ENCODE measurements at regions not wholly inside any gene's neighbourhood (a gene's known extent, or its start where the extent isn't known, plus 50 kb on each side); places are given as distances from the start of the nearest gene placed in this dataset.

DNA sequence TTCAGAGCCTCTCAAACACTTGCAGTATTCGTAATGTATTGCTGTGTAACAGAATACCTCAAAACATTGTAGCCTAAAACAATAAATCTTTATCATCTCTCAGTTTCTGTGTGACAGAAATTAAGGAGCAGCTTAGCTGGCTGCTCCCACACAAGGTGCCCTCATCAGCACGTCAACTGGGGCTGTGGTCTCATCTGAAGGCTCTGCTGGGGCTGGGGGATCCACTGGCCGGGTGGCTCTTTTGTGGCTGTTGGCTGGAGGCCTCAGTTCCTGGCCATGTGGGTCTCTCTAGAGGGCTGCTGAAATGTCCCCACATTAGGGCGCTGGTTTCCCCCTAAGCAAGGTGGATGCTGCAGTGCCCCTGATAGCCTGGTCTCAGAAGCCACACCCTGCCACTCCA, 113.4 kb upstream of the CIBAR2 start:
- 83 to 86% methylated on average over 3 to 4 of the region's 4 CpGs for WGBS, 2 donors
- no peaks in the 10 kb centered on the region for H3K36me3 ChIP-seq (ENCODE audit: low read depth, missing control alignments)
- no peaks in the 10 kb centered on the region for H3K9me3 ChIP-seq
- no peaks in the 10 kb centered on the region for H3K27me3 ChIP-seq
- intact Hi-C loops (cut with DNase I; ENCODE audit: low total_unique reads), result no loop called here
- no peak for DNase-seq
- H3K27ac ChIP-seq, result no peak overlapping the region
- no peak overlapping the region for H3K4me3 ChIP-seq
- TF ChIP-seq POLR2A (IDR thresholded peaks at IDR 0.05), result no peak
- no peak for TF ChIP-seq CTCF (IDR thresholded peaks at IDR 0.05)
- peaks cover 29% of the 10 kb centered on the region for H3K4me1 ChIP-seq

GRCh38 chr16:85227084-85227945, 115.0 kb upstream of the CIBAR2 start:
- Histone ChIP-seq H3K27ac (no peak overlapping the region), H3K9me3 (no peaks in the 10 kb centered on the region), H3K36me3 (ENCODE audit: low read depth, missing control alignments) (no peaks in the 10 kb centered on the region), H3K27me3 (no peaks in the 10 kb centered on the region), H3K4me1 (peaks cover 35% of the 10 kb centered on the region), H3K4me3 (no peak overlapping the region)
- 81 to 84% methylated on average over 13 to 16 of the region's 16 CpGs for WGBS, 2 donors
- intact Hi-C loops (cut with DNase I; ENCODE audit: low total_unique reads), result no loop called here
- no peak for TF ChIP-seq POLR2A (IDR thresholded peaks at IDR 0.05)
- TF ChIP-seq CTCF (IDR thresholded peaks at IDR 0.05), result no peak
- DNase-seq, result no peak

GRCh38 chr16:85227946-85228862, 115.9 kb upstream of the CIBAR2 start:
- no peak for TF ChIP-seq CTCF (IDR thresholded peaks at IDR 0.05)
- TF ChIP-seq POLR2A (IDR thresholded peaks at IDR 0.05), result no peak
- 68 to 73% methylated on average over 18 to 26 of the region's 26 CpGs for WGBS, 2 donors
- H3K27me3 ChIP-seq, result no peaks in the 10 kb centered on the region
- intact Hi-C loops (cut with DNase I; ENCODE audit: low total_unique reads), result no loop called here
- peaks cover 44% of the 10 kb centered on the region for H3K4me1 ChIP-seq
- no peaks in the 10 kb centered on the region for H3K36me3 ChIP-seq (ENCODE audit: low read depth, missing control alignments)
- H3K9me3 ChIP-seq, result no peaks in the 10 kb centered on the region
- H3K27ac ChIP-seq, result no peak overlapping the region
- DNase-seq, result no peak
- no peak overlapping the region for H3K4me3 ChIP-seq

- intact Hi-C loops (cut with DNase I; ENCODE audit: low total_unique reads), result no loop called here
- no peak for DNase-seq
- Histone ChIP-seq H3K4me3 (no peak overlapping the region), H3K9me3 (no peaks in the 10 kb centered on the region), H3K36me3 (ENCODE audit: low read depth, missing control alignments) (no peaks in the 10 kb centered on the region), H3K4me1 (peaks cover 49% of the 10 kb centered on the region), H3K27ac (peak overlapping the region; percentile 36 to 55), H3K27me3 (no peaks in the 10 kb centered on the region)
- TF ChIP-seq POLR2A (IDR thresholded peaks at IDR 0.05) (no peak), CTCF (IDR thresholded peaks at IDR 0.05) (no peak)
- 64% methylated on average over 22 to 24 of the region's 24 CpGs for WGBS, 2 donors
Measured at GRCh38 chr16:85228970-85229430, 116.7 kb upstream of the CIBAR2 start.
